ENCODE measurements at regions not wholly inside any gene's neighbourhood (a gene's known extent, or its start where the extent isn't known, plus 50 kb on each side); places are given as distances from the start of the nearest gene placed in this dataset.

GRCh38 chr6:14804001-14804784 is 441.7 kb upstream of the JARID2 start:
- H3K36me3 Mint-ChIP-seq (ENCODE audit: low read depth, unreplicated experiment), result no peaks in the 10 kb centered on the region
- TF ChIP-seq, protein P1, sequence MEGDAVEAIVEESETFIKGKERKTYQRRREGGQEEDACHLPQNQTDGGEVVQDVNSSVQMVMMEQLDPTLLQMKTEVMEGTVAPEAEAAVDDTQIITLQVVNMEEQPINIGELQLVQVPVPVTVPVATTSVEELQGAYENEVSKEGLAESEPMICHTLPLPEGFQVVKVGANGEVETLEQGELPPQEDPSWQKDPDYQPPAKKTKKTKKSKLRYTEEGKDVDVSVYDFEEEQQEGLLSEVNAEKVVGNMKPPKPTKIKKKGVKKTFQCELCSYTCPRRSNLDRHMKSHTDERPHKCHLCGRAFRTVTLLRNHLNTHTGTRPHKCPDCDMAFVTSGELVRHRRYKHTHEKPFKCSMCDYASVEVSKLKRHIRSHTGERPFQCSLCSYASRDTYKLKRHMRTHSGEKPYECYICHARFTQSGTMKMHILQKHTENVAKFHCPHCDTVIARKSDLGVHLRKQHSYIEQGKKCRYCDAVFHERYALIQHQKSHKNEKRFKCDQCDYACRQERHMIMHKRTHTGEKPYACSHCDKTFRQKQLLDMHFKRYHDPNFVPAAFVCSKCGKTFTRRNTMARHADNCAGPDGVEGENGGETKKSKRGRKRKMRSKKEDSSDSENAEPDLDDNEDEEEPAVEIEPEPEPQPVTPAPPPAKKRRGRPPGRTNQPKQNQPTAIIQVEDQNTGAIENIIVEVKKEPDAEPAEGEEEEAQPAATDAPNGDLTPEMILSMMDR (IDR thresholded peaks at IDR 0.05; ENCODE audit: insufficient read depth, low read depth, low read length), result no peak
- TF ChIP-seq EZH2 (IDR thresholded peaks at IDR 0.05; ENCODE audit: insufficient read depth, low read length), result no peak
- peaks cover 4% of the 10 kb centered on the region for H3K9me3 Mint-ChIP-seq (ENCODE audit: unreplicated experiment)
- Histone ChIP-seq H3K79me2 (ENCODE audit: insufficient read depth, low read length) (no peaks in the 10 kb centered on the region), H3K9ac (ENCODE audit: low read length) (no peak overlapping the region), H3K9me3 (ENCODE audit: insufficient read depth, low read depth, low read length) (no peaks in the 10 kb centered on the region), H3K4me1 (ENCODE audit: insufficient read depth, low read length) (peaks cover 6% of the 10 kb centered on the region), H3K36me3 (ENCODE audit: insufficient read depth, low read length) (no peaks in the 10 kb centered on the region), H3K27ac (ENCODE audit: low read depth, low read length) (no peak overlapping the region), H3K27me3 (ENCODE audit: insufficient read depth, low read length) (no peaks in the 10 kb centered on the region), H3K4me2 (ENCODE audit: low read length) (no peak overlapping the region), H2AFZ (ENCODE audit: low read depth, low read length) (peak overlapping the region; percentile 32), H3K4me3 (ENCODE audit: insufficient read depth, low read depth, low read length) (no peak overlapping the region), H4K20me1 (ENCODE audit: insufficient read depth, low read length) (no peaks in the 10 kb centered on the region)
- no peak overlapping the region for H3K4me3 Mint-ChIP-seq (ENCODE audit: unreplicated experiment)
- H3K27me3 Mint-ChIP-seq (ENCODE audit: low read depth, unreplicated experiment), result peaks cover 3% of the 10 kb centered on the region
- H3K27ac Mint-ChIP-seq (ENCODE audit: unreplicated experiment), result no peak overlapping the region
- DNase-seq (ENCODE audit: low read depth), result no peak
- FAIRE-seq, result no peak
- peaks cover 26% of the 10 kb centered on the region for H3K4me1 Mint-ChIP-seq (ENCODE audit: low read depth, unreplicated experiment)

DNA sequence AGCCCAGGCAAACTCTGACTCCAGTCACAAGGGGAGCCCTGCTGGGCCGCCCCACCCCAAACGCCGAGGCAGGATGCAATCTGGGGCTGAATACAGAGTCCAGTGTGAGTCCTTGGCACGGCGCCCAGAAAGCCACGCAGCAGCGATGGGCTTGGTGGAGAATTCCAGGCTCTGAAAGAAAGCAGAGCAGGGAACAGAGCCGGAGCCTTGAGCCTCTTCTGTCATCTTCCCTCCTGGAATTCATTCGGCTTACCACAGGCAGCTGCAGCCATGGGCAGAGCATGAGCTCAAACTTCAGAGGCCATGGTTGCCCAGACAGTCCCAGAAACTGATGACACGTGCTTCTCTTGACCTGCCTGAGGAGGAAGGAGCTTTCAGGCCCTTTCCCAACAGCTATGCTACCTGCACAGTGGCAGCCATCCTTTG is 441.1 kb upstream of the JARID2 start:
- Histone ChIP-seq H3K27ac (ENCODE audit: low read depth, low read length) (no peak overlapping the region), H3K9ac (ENCODE audit: low read length) (peak overlapping the region; percentile 7), H3K4me1 (ENCODE audit: insufficient read depth, low read length) (peaks cover 6% of the 10 kb centered on the region), H3K9me3 (ENCODE audit: insufficient read depth, low read depth, low read length) (no peaks in the 10 kb centered on the region), H3K27me3 (ENCODE audit: insufficient read depth, low read length) (no peaks in the 10 kb centered on the region), H3K79me2 (ENCODE audit: insufficient read depth, low read length) (no peaks in the 10 kb centered on the region), H2AFZ (ENCODE audit: low read depth, low read length) (peak overlapping the region; percentile 32), H3K36me3 (ENCODE audit: insufficient read depth, low read length) (no peaks in the 10 kb centered on the region), H3K4me2 (ENCODE audit: low read length) (peak overlapping the region; percentile 35), H4K20me1 (ENCODE audit: insufficient read depth, low read length) (no peaks in the 10 kb centered on the region), H3K4me3 (ENCODE audit: insufficient read depth, low read depth, low read length) (no peak overlapping the region)
- no peak overlapping the region for H3K4me3 Mint-ChIP-seq (ENCODE audit: unreplicated experiment)
- H3K27ac Mint-ChIP-seq (ENCODE audit: unreplicated experiment), result peak overlapping the region; percentile 56
- H3K9me3 Mint-ChIP-seq (ENCODE audit: unreplicated experiment), result peaks cover 4% of the 10 kb centered on the region
- peaks cover 3% of the 10 kb centered on the region for H3K27me3 Mint-ChIP-seq (ENCODE audit: low read depth, unreplicated experiment)
- TF ChIP-seq, protein P1 (IDR thresholded peaks at IDR 0.05; ENCODE audit: insufficient read depth, low read depth, low read length), result no peak
- no peak for TF ChIP-seq EZH2 (IDR thresholded peaks at IDR 0.05; ENCODE audit: insufficient read depth, low read length)
- no peaks in the 10 kb centered on the region for H3K36me3 Mint-ChIP-seq (ENCODE audit: low read depth, unreplicated experiment)
- FAIRE-seq (no peak), DNase-seq (ENCODE audit: low read depth) (peak; percentile 92)
- H3K4me1 Mint-ChIP-seq (ENCODE audit: low read depth, unreplicated experiment), result peaks cover 25% of the 10 kb centered on the region

DNA sequence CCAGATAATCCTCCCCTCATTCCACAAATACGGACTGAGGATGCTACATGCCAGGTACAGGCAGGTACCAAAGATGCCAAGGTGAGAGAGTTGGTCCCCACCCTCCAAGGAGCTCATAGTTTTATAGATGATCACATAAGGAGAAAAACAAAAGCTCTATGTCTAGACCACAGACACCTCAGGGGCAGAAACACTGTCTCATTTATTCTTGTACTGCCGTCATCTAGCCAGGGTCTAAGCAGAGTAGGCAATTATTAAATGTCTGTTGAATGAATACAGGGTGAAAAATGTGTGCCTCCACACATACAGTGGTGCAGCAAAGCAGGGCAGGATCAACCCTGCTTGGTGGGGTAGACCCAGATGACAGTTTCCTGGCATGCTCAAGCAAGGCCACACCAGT is 439.8 kb upstream of the JARID2 start:
- Histone ChIP-seq H4K20me1 (ENCODE audit: insufficient read depth, low read length) (no peaks in the 10 kb centered on the region), H3K9ac (ENCODE audit: low read length) (no peak overlapping the region), H3K4me2 (ENCODE audit: low read length) (no peak overlapping the region), H3K79me2 (ENCODE audit: insufficient read depth, low read length) (no peaks in the 10 kb centered on the region), H3K4me1 (ENCODE audit: insufficient read depth, low read length) (peaks cover 6% of the 10 kb centered on the region), H2AFZ (ENCODE audit: low read depth, low read length) (no peak overlapping the region), H3K4me3 (ENCODE audit: insufficient read depth, low read depth, low read length) (no peak overlapping the region), H3K9me3 (ENCODE audit: insufficient read depth, low read depth, low read length) (no peaks in the 10 kb centered on the region), H3K27me3 (ENCODE audit: insufficient read depth, low read length) (no peaks in the 10 kb centered on the region), H3K36me3 (ENCODE audit: insufficient read depth, low read length) (no peaks in the 10 kb centered on the region), H3K27ac (ENCODE audit: low read depth, low read length) (no peak overlapping the region)
- peaks cover 4% of the 10 kb centered on the region for H3K9me3 Mint-ChIP-seq (ENCODE audit: unreplicated experiment)
- no peak for FAIRE-seq
- no peak for TF ChIP-seq EZH2 (IDR thresholded peaks at IDR 0.05; ENCODE audit: insufficient read depth, low read length)
- TF ChIP-seq, protein P1 (IDR thresholded peaks at IDR 0.05; ENCODE audit: insufficient read depth, low read depth, low read length), result no peak
- no peaks in the 10 kb centered on the region for H3K36me3 Mint-ChIP-seq (ENCODE audit: low read depth, unreplicated experiment)
- H3K4me3 Mint-ChIP-seq (ENCODE audit: unreplicated experiment), result no peak overlapping the region
- DNase-seq (ENCODE audit: low read depth), result no peak
- peaks cover 22% of the 10 kb centered on the region for H3K4me1 Mint-ChIP-seq (ENCODE audit: low read depth, unreplicated experiment)
- no peak overlapping the region for H3K27ac Mint-ChIP-seq (ENCODE audit: unreplicated experiment)
- H3K27me3 Mint-ChIP-seq (ENCODE audit: low read depth, unreplicated experiment), result peaks cover 3% of the 10 kb centered on the region
